Hematopoietic multipotent progenitor cell treated with erythropoietin and hydrocortisone succinate and interleukin-3 and kit ligand, for 4 days (in vitro differentiated cells): ENCODE measurements at regions not wholly inside any gene's neighbourhood (a gene's known extent, or its start where the extent isn't known, plus 50 kb on each side); places are given as distances from the start of the nearest gene placed in this dataset.
"Not testable (repeated sequence)": the region's sequence is repeated elsewhere in the genome, so short reads cannot be mapped to it uniquely, and the experiment has no call there.

Experiments
- DNase-seq: peaks from one replicate; pipeline ENCODE4 v3.0.0-alpha.2; 2015

GRCh38 chr14:81971911-81972310 is 438.3 kb upstream of the SEL1L start:
- DNase-seq: no peak

- DNase-seq: no peak
Measured at GRCh38 chr14:81972601-81973000, 438.9 kb upstream of the SEL1L start.

- no peak for DNase-seq
Measured at GRCh38 chr14:81974543-81974942, 440.9 kb upstream of the SEL1L start.

GRCh38 chr14:81980601-81981306 is 447.1 kb upstream of the SEL1L start:
- DNase-seq: no peak

- no peak for DNase-seq
Measured at GRCh38 chr14:81981307-81981675, 447.6 kb upstream of the SEL1L start.

- DNase-seq: no peak
Measured at GRCh38 chr14:81982046-81982445, 448.4 kb upstream of the SEL1L start.

GRCh38 chr14:81986005-81986404 is 452.4 kb upstream of the SEL1L start:
- no peak for DNase-seq

- DNase-seq: no peak
Measured at GRCh38 chr14:81989211-81989610, 455.6 kb upstream of the SEL1L start.

- peak; percentile 72 for DNase-seq
Measured at GRCh38 chr14:81990312-81990761, 456.7 kb upstream of the SEL1L start.

- peak; percentile 44 for DNase-seq
Measured at GRCh38 chr14:81991998-81992397, 458.3 kb upstream of the SEL1L start.

GRCh38 chr14:81993432-81993831 is 459.8 kb upstream of the SEL1L start:
- DNase-seq: no peak

- no peak for DNase-seq
Measured at GRCh38 chr14:82003426-82003825, 469.8 kb upstream of the SEL1L start.

- DNase-seq: peak; percentile 20
Measured at GRCh38 chr14:82009076-82009475, 475.4 kb upstream of the SEL1L start.

- no peak for DNase-seq
Measured at GRCh38 chr14:82009993-82010392, 476.3 kb upstream of the SEL1L start.

- no peak for DNase-seq
Measured at GRCh38 chr14:82011460-82011859, 477.8 kb upstream of the SEL1L start.

GRCh38 chr14:82029038-82029437 is 495.4 kb upstream of the SEL1L start:
- DNase-seq: no peak

- DNase-seq: no peak
Measured at GRCh38 chr14:82035397-82035796, 501.7 kb upstream of the SEL1L start.

GRCh38 chr14:82038066-82038465 is 504.4 kb upstream of the SEL1L start:
- not testable (repeated sequence) for DNase-seq

- no peak for DNase-seq
Measured at GRCh38 chr14:82045339-82045738, 511.7 kb upstream of the SEL1L start.

- no peak for DNase-seq
Measured at GRCh38 chr14:82046512-82047226, 513.0 kb upstream of the SEL1L start.

- DNase-seq: no peak
Measured at GRCh38 chr14:82047777-82048470, 514.3 kb upstream of the SEL1L start.

GRCh38 chr14:82052778-82053177 is 519.1 kb upstream of the SEL1L start:
- no peak for DNase-seq

GRCh38 chr14:82055515-82056115 is 522.0 kb upstream of the SEL1L start:
- DNase-seq: no peak

- DNase-seq: no peak
Measured at GRCh38 chr14:82060219-82060618, 526.6 kb upstream of the SEL1L start.
